Activated T-cell treated with anti-CD3 and anti-CD28 coated beads, Interleukin-2, amount 50 U/mL, for 24 hours (primary cell): ENCODE measurements at regions not wholly inside any gene's neighbourhood (a gene's known extent, or its start where the extent isn't known, plus 50 kb on each side); places are given as distances from the start of the nearest gene placed in this dataset.

ENCODE experiments used
- DNase-seq: peaks from one replicate; pipeline ENCODE4 v3.0.0-alpha.2; 2020
- H3K27ac Mint-ChIP-seq: 2 replicates; pipeline ENCODE4 v1.8.0; 2020; ENCODE audit warnings: mild to moderate bottlenecking, mixed read lengths
- H3K27me3 Mint-ChIP-seq: 2 replicates; pipeline ENCODE4 v1.8.0; 2020; ENCODE audit warnings: mixed read lengths
- H3K36me3 Mint-ChIP-seq: 2 replicates; pipeline ENCODE4 v1.8.0; 2020; ENCODE audit warnings: low read depth, mixed read lengths
- H3K4me1 Mint-ChIP-seq: 2 replicates; pipeline ENCODE4 v1.8.0; 2020; ENCODE audit warnings: low read depth, mixed read lengths
- H3K4me3 Mint-ChIP-seq: 2 replicates; pipeline ENCODE4 v1.8.0; 2020; ENCODE audit warnings: mild to moderate bottlenecking, moderate library complexity, mixed read lengths
- H3K9me3 Mint-ChIP-seq: 2 replicates; pipeline ENCODE4 v1.8.0; 2020; ENCODE audit warnings: mixed read lengths

DNA sequence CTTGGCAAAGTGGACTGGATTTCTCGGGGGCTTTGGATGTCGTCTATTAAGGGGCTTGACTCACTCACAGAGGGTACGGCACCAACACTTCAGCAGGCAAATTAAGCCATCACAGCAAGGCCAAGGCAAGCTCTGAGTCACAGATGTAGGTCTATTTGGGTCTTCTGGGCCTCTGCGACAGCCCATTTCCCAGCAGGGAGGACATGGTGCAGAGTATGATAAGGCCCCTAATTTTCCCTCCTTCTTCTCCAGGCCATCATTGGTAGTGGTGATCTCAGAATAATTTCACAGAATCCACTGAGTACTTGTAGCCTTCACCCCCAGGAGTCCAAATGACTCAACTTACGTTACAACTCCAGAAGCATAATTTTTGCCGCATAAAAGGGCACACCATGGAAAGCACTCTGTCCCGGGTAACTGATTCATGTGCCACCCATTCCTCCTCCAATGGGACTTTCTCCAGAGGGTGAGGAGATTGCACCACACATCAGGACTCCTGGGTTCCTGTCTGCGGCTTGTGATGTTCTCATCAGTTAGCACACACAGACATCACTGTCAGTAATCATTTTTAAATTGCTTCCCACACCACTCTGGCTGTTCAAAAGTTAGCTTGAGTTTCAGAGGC, 164.9 kb downstream of the TXNL1 start:
- no peak overlapping the region for H3K4me3 Mint-ChIP-seq
- no peaks in the 10 kb centered on the region for H3K9me3 Mint-ChIP-seq
- H3K36me3 Mint-ChIP-seq: no peaks in the 10 kb centered on the region
- DNase-seq: no peak
- H3K27ac Mint-ChIP-seq: no peak overlapping the region
- no peaks in the 10 kb centered on the region for H3K27me3 Mint-ChIP-seq
- no peaks in the 10 kb centered on the region for H3K4me1 Mint-ChIP-seq

DNA sequence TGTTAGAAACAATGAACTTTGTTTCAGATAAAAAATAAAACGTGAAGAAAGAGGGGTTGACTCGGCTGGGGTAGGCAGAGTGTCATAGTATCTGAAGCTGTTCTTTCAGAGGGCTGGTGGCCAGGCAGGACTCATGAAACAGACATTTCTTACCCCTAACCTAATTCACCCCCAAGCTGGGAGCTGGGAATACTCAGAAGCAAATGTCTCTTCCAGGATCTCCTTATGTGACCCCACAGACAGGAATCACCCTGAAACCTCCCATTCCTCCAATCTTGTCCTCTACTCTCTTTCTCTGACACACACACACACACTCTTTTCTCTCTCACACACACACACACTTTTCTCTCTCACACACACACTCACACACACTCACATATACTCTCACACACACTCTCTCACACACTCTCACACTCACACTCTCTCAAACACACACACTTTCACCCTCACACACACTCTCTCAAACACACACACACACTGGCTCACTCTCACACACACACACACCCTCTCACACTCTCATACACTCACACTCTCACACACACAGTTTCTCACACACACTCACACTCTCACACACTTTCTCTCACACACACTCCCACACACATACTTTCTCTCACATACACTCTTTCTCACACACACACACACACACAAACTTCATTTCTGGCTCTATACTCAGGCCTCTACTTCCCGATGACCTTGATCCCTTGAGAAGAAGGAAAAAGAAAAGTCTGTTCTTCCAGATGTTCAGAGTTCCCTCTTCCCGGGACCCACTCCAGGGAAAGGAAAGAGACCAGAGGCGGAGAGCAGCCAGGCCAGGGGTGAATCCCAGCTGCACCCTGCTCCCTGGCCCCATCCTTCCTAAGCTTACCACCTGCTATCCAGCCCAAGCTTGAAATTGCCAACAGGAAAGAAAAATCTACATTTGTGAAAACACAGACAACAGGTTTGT, 167.7 kb downstream of the TXNL1 start:
- Mint-ChIP-seq H3K27ac (no peak overlapping the region), H3K4me3 (no peak overlapping the region), H3K27me3 (no peaks in the 10 kb centered on the region), H3K4me1 (no peaks in the 10 kb centered on the region), H3K9me3 (peaks cover 2% of the 10 kb centered on the region), H3K36me3 (no peaks in the 10 kb centered on the region)
- no peak for DNase-seq

DNA sequence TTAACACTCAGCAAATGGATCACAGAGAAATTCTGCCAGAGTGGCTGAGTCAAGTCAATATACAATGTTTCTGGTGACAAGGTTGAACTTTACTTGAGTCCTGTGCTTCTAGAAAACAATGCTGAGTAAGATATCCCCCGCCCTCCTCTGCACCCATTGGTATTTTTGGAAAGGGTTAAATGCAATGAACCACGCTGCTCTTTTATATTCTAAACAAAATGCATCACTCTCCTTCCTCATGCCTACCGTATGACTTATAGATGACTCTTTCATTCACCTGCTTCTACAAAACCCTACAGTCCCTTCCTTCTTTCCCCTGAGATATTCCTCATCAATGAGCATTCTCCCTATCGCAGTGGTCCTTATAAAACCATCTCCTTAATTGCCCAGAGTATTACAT, 168.8 kb downstream of the TXNL1 start:
- Mint-ChIP-seq H3K27me3 (no peaks in the 10 kb centered on the region), H3K4me3 (no peak overlapping the region), H3K36me3 (no peaks in the 10 kb centered on the region), H3K4me1 (no peaks in the 10 kb centered on the region), H3K9me3 (peaks cover 11% of the 10 kb centered on the region), H3K27ac (no peak overlapping the region)
- no peak for DNase-seq

DNA sequence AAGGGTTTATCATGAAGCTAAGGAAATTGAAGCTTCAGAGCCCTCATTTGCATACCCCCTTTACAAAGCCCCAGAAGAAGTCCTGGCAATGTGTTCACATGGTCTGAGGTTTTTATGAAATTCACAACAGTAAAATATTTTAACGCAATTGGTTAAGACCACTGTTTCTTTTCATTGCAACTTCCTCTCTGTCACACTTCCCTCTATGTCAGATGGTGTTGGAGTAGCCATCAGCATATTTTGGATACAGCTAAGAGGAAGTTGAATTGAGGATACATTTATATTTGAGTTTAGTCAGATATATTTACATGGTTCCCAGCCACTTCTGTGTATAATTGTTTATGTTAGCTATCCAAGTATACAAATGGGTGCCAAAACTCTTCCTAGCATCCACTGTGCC, 170.0 kb downstream of the TXNL1 start:
- no peaks in the 10 kb centered on the region for H3K27me3 Mint-ChIP-seq
- H3K36me3 Mint-ChIP-seq: no peaks in the 10 kb centered on the region
- H3K27ac Mint-ChIP-seq: no peak overlapping the region
- peaks cover 13% of the 10 kb centered on the region for H3K9me3 Mint-ChIP-seq
- no peaks in the 10 kb centered on the region for H3K4me1 Mint-ChIP-seq
- DNase-seq: no peak
- H3K4me3 Mint-ChIP-seq: no peak overlapping the region

DNA sequence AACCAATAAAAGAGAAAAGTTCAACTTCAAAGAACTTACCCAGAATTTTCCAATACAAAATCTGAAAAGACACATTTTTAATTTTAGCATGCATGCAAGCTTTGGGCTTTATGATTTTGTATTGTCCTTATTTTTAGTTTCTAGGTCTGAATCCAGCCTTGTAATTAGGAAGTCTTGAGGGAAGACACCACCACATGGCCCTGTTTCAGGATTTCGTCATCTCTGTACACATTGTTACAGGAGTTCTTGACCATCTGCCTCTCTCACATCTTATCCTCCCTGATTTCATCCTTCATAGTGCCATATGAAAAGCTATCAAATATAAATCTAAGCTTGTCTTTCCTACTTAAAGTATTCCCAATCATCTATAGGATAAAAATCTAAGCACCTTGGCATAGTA, 176.1 kb downstream of the TXNL1 start:
- H3K4me3 Mint-ChIP-seq: no peak overlapping the region
- H3K27me3 Mint-ChIP-seq: peaks cover 7% of the 10 kb centered on the region
- H3K9me3 Mint-ChIP-seq: peaks cover 17% of the 10 kb centered on the region
- no peaks in the 10 kb centered on the region for H3K4me1 Mint-ChIP-seq
- no peak for DNase-seq
- H3K36me3 Mint-ChIP-seq: no peaks in the 10 kb centered on the region
- no peak overlapping the region for H3K27ac Mint-ChIP-seq

DNA sequence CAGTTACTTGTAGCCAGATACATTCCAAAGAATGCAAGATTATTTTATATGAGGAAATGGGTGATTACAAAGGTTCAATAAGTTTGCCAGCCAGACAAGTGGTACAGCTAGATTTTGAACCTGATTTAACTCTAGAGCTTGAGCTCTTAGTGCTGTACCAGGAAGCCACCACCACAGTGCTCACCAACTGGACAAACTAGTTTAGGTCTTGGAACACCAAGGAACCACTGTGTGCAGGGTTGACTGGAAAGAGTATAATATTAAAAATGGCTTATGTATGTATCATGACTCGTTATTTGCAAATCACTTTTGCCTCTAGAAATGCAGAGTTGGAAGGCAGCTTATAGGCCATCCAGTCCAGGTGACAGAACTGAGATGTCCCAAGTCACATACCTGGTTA, 177.2 kb downstream of the TXNL1 start:
- H3K4me1 Mint-ChIP-seq: no peaks in the 10 kb centered on the region

DNA sequence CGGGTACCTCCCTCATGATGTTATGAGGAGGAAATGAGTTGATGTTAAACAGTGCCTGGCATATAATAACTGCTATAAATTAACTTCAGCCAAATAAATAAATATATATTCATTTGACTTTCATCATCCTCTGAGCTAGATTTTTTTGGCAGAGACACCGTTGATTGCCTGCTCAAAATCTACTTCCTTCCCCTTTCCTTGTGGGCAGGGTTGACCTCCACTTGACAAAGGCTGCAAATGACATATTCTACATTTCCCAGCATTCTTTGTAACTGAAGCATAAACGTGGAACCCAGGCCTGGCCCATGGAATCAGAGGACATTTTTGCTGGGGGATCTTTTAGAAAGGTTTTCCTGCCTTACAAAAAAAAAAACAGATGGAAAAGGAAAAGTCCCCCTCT, 177.8 kb downstream of the TXNL1 start:
- Mint-ChIP-seq H3K9me3 (peaks cover 14% of the 10 kb centered on the region), H3K4me1 (no peaks in the 10 kb centered on the region), H3K4me3 (no peak overlapping the region), H3K36me3 (no peaks in the 10 kb centered on the region), H3K27me3 (peaks cover 7% of the 10 kb centered on the region), H3K27ac (no peak overlapping the region)
- no peak for DNase-seq

More for the DNA sequence above, 177.2 kb downstream of the TXNL1 start:
- Mint-ChIP-seq H3K36me3 (no peaks in the 10 kb centered on the region), H3K4me3 (no peak overlapping the region), H3K27ac (no peak overlapping the region), H3K9me3 (peaks cover 17% of the 10 kb centered on the region), H3K27me3 (peaks cover 7% of the 10 kb centered on the region)
- no peak for DNase-seq

DNA sequence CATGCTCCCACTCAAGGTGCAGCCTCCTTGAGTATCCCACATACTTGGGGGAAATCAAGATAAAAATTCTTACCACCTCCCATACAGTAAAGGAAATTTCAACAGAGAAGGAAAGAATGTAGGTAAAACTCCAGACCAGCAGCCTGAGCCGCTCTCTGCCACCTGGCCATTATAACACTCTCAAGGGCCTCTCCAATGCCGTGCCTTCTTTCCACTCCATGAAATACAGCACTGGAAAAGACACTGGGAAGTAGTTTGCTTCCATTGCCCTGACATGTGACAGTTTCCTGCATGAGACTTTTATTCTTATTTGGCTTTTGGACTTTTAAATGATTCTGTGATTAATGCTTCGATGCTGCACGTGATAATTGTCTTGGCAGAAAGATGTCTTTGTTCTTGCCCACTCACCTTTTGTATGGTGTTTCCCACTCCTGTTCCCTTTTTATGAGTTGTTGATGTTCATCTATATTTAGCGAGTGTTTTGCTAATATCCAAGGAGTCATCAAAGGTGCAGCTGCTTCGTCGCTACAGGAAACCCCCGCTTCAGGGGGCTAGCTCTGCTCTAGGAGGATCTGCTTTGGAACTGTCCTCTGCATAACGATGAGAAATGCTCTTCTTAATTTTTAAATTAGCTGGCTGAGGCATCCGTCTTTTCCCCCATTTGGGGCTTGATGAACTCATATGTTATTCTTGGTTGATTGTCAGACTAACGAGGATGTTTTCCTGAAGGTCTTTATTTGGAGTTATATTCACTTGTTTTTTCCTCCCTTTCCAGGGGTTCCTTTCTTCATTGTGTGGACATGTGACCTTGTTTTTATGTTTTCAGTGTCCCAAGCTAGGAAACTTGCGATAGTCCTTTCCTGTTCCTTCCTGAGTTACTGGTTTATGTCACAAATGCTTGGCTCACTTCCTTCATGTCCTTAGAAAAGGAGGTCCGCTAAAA, 179.4 kb downstream of the TXNL1 start:
- Mint-ChIP-seq H3K9me3 (peaks cover 4% of the 10 kb centered on the region), H3K27ac (no peak overlapping the region), H3K27me3 (peaks cover 7% of the 10 kb centered on the region), H3K4me1 (no peaks in the 10 kb centered on the region), H3K4me3 (no peak overlapping the region), H3K36me3 (no peaks in the 10 kb centered on the region)
- no peak for DNase-seq

DNA sequence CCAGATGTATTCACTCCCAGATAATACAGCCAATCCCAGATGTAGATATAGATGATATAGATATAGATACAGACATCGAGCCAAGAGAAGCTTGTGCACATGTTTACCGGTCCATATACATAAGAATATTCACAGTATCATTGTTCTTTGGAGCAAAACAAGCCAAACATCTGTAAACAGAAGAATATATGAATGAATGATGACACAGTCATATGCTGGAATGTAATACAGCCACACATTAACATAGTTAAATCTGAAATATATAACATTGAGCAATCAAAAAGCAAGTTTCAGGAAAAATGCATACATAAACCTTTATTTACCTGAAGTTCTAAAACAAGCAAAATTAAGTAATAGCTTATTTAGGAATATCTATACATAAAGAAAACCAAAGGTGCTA, 182.5 kb downstream of the TXNL1 start:
- no peak for DNase-seq
- Mint-ChIP-seq H3K36me3 (no peaks in the 10 kb centered on the region), H3K27me3 (peaks cover 7% of the 10 kb centered on the region), H3K4me3 (no peak overlapping the region), H3K27ac (no peak overlapping the region), H3K9me3 (no peaks in the 10 kb centered on the region), H3K4me1 (no peaks in the 10 kb centered on the region)

DNA sequence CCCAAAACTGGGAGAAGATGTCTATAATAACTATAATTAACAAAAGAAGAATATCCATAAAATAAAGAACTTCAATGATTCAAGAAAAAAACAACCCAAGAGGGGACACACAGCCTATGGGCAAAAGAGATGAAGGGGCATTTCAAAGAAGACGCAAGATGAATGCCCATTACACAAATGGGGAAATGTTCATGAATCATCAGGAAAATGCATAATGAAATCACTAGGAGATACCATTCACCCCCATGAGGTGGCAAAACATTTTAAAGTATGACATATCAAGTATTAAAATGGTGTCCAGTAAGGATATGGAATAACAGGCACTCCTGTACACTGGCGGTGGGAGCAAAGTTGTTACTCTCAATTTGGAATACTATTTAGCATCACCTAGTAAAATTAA, 183.3 kb downstream of the TXNL1 start:
- Mint-ChIP-seq H3K9me3 (no peaks in the 10 kb centered on the region), H3K27me3 (peaks cover 7% of the 10 kb centered on the region), H3K36me3 (no peaks in the 10 kb centered on the region), H3K4me3 (no peak overlapping the region), H3K27ac (no peak overlapping the region), H3K4me1 (no peaks in the 10 kb centered on the region)
- DNase-seq: no peak

DNA sequence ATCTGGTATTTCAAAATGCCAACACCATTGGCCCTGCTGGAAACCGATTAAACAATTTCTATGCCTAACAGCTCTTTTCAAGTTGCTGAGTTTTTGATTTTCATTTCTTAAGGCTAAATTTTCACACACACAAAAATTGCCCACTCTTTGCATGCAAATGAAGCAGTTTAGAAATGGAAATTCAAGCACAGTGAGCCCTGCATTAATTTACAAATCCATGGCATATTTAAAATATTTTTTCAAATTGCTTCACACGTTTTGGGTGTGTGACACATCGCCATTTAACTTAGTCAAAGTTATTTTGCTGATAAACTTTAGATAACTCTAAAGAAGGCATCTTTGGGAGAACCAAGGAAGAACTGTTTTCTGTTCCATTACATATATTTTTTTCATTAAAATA, 184.8 kb downstream of the TXNL1 start:
- Mint-ChIP-seq H3K27me3 (peaks cover 3% of the 10 kb centered on the region), H3K9me3 (no peaks in the 10 kb centered on the region), H3K4me1 (no peaks in the 10 kb centered on the region), H3K36me3 (no peaks in the 10 kb centered on the region), H3K4me3 (no peak overlapping the region), H3K27ac (no peak overlapping the region)
- DNase-seq: no peak

DNA sequence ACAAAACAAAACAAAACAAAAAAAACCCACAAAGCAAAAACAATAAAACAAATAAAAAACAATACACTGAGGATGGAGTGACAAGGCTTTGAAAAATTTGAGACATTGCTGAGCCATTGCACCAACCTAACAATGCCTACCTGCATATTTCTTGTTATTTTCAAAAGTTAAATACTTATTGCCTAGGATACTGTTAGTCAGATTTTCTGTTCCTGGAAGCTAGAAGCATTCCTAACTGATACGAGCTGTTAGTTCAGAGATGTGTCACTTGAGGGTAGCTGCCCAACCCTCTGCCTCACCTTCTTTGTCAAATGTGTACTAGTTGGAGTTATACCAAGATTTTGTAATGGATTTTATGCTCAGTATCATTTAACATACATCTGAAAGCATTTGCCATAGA, 187.2 kb downstream of the TXNL1 start:
- H3K4me1 Mint-ChIP-seq: no peaks in the 10 kb centered on the region
- no peak for DNase-seq
- H3K27ac Mint-ChIP-seq: no peak overlapping the region
- H3K4me3 Mint-ChIP-seq: no peak overlapping the region
- H3K9me3 Mint-ChIP-seq: no peaks in the 10 kb centered on the region
- H3K36me3 Mint-ChIP-seq: no peaks in the 10 kb centered on the region
- no peaks in the 10 kb centered on the region for H3K27me3 Mint-ChIP-seq

DNA sequence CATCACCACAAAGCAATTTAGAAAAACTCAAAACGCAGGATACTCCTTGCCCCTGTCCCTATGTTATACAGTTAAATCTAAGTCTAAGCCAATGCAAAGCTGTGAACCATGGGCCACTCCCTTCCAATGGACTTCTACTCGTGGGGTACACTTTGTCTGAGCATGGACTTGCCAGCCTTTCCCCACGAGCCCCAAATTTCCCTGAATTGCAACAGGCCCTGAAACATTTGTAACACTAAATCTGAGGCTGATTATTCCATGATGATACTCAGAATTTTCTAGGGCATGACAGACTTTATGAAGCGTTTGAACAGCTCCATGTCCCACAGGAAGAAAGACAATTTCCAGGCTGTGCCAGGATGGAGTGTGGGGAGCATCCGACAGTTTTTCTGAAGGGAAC, 189.6 kb downstream of the TXNL1 start:
- no peaks in the 10 kb centered on the region for H3K27me3 Mint-ChIP-seq
- H3K27ac Mint-ChIP-seq: no peak overlapping the region
- H3K9me3 Mint-ChIP-seq: no peaks in the 10 kb centered on the region
- H3K4me1 Mint-ChIP-seq: no peaks in the 10 kb centered on the region
- H3K36me3 Mint-ChIP-seq: no peaks in the 10 kb centered on the region
- H3K4me3 Mint-ChIP-seq: no peak overlapping the region
- no peak for DNase-seq

DNA sequence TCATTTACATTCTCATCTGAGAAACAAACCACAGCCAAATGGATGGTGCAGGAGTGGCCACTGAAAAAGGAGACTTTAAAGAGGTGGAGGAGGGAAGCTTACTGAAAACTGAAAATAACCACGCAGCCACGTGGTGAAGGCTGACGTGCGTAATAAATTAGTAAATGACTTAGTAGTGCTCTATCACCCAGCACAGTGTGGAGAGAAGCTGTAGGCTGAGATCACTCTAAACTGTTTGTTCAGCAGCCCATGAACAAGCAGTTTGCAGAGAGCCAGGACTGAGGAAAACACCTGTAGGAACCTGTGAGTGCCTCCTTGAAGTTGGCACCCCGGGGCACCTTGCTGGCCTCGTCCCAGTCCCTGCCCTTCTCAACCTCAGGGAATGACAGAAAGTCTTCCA, 193.0 kb downstream of the TXNL1 start:
- Mint-ChIP-seq H3K9me3 (peaks cover 10% of the 10 kb centered on the region), H3K27me3 (no peaks in the 10 kb centered on the region), H3K4me3 (no peak overlapping the region), H3K27ac (no peak overlapping the region), H3K36me3 (no peaks in the 10 kb centered on the region), H3K4me1 (no peaks in the 10 kb centered on the region)
- no peak for DNase-seq
